Effector memory CD4-positive, alpha-beta T cell (primary cell): ENCODE measurements at regions not wholly inside any gene's neighbourhood (a gene's known extent, or its start where the extent isn't known, plus 50 kb on each side); places are given as distances from the start of the nearest gene placed in this dataset.

Experiments used
- DNase-seq, 3 donors: peaks; one replicate each; pipeline ENCODE4 v3.0.0-alpha.2; 2020
- H3K27ac ChIP-seq: 2 replicates; pipeline ENCODE4 v1.7.0; 2013; ENCODE audit warnings: mild to moderate bottlenecking, low read length, moderate library complexity; ENCODE audit not compliant: insufficient read depth, poor library complexity, severe bottlenecking
- H3K27me3 ChIP-seq: replicated peaks from 2 replicates; pipeline ENCODE4 v1.7.0; 2013; ENCODE audit warnings: mild to moderate bottlenecking, low read length; ENCODE audit not compliant: insufficient read depth, control insufficient read depth, poor library complexity, severe bottlenecking
- H3K36me3 ChIP-seq: 2 replicates; pipeline ENCODE4 v1.7.0; 2013; ENCODE audit warnings: mild to moderate bottlenecking, low read length, moderate library complexity; ENCODE audit not compliant: control insufficient read depth, insufficient read depth
- H3K4me1 ChIP-seq: 2 replicates; pipeline ENCODE4 v1.7.0; 2013; ENCODE audit warnings: low read length, mild to moderate bottlenecking; ENCODE audit not compliant: control insufficient read depth, insufficient read depth, poor library complexity, severe bottlenecking
- H3K4me3 ChIP-seq: 2 replicates; pipeline ENCODE4 v1.7.0; 2013; ENCODE audit warnings: low read length, low read depth, mild to moderate bottlenecking; ENCODE audit not compliant: insufficient read depth, poor library complexity, severe bottlenecking
- H3K9me3 ChIP-seq: 2 replicates; pipeline ENCODE4 v1.7.0; 2013; ENCODE audit warnings: mild to moderate bottlenecking, low read length, moderate library complexity; ENCODE audit not compliant: control insufficient read depth

GRCh38 chr13:40434516-40435397, 231.7 kb downstream of the FOXO1 start:
- no peak overlapping the region for H3K27ac ChIP-seq
- no peaks in the 10 kb centered on the region for H3K36me3 ChIP-seq
- H3K4me1 ChIP-seq, result peaks cover 16% of the 10 kb centered on the region
- H3K27me3 ChIP-seq, result no peaks in the 10 kb centered on the region
- no peaks in the 10 kb centered on the region for H3K9me3 ChIP-seq
- no peak overlapping the region for H3K4me3 ChIP-seq
- no peak for DNase-seq

GRCh38 chr13:40438022-40438680, 228.3 kb downstream of the FOXO1 start:
- H3K27ac ChIP-seq, result no peak overlapping the region
- H3K4me3 ChIP-seq, result no peak overlapping the region
- no peaks in the 10 kb centered on the region for H3K27me3 ChIP-seq
- H3K36me3 ChIP-seq, result no peaks in the 10 kb centered on the region
- no peak for DNase-seq
- H3K4me1 ChIP-seq, result peaks cover 16% of the 10 kb centered on the region
- no peaks in the 10 kb centered on the region for H3K9me3 ChIP-seq

DNA sequence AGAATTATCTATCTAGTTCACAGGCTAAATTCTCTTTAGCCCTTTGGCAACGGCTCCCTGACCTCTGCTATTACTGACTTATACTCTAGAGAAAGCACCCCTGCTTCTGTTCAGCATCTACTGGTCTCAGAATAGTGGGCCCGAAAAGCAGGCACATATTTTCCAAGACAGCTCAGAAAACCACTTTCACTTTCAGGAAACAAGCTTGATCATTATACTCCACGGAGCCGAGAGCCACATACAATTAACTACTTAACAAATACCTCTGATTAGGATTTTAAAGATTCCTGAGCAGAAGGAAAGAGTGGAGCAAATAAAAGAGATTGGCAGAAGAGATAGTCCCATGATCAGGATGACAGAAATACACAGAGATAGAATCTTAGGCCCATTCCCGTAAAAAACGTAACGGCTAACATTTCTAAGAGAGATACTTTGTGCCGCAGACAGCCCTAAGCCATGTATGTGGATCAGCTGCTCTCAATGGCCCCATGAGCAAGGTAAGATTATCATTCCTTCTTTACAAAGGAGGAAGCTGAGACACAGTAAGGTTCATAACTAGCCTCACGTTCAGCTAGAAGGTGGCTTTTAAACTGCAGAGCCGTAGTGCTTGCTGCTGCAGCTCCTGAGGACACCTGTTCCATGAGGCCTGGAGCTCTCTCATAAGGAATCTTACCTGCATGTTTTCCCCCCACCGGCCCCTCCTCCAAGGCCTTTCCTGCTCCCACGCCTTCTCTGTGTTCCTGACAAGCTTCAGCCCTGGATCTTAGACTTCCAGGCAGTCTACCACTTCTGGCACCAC, 227.2 kb downstream of the FOXO1 start:
- no peak for DNase-seq
- Histone ChIP-seq H3K36me3 (no peaks in the 10 kb centered on the region), H3K4me3 (no peak overlapping the region), H3K4me1 (peaks cover 11% of the 10 kb centered on the region), H3K27me3 (no peaks in the 10 kb centered on the region), H3K9me3 (no peaks in the 10 kb centered on the region), H3K27ac (no peak overlapping the region)

DNA sequence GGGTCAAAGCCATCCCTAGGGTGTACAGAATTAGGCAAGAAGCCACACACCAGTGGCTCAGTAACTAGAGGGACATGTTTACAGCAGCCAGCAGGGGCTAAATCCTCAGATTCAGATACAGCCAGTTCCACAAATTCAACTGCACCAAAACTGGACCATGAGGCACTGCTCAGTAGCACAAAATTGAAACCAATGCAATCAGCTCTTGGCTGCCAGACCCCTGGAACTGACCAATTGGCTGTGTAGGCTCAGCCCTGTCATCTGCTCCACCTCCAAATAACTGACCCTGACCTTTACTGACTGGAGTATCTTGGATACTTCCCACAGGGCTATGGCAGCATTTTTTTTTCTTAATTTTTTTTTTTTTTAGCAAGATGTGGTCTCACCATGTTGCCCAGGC, 226.5 kb downstream of the FOXO1 start:
- Histone ChIP-seq H3K4me3 (no peak overlapping the region), H3K27ac (no peak overlapping the region), H3K4me1 (peaks cover 11% of the 10 kb centered on the region), H3K36me3 (no peaks in the 10 kb centered on the region), H3K9me3 (no peaks in the 10 kb centered on the region), H3K27me3 (no peaks in the 10 kb centered on the region)
- no peak for DNase-seq

- Histone ChIP-seq H3K27me3 (no peaks in the 10 kb centered on the region), H3K4me3 (no peak overlapping the region), H3K27ac (no peak overlapping the region), H3K9me3 (no peaks in the 10 kb centered on the region), H3K4me1 (peaks cover 11% of the 10 kb centered on the region), H3K36me3 (no peaks in the 10 kb centered on the region)
- DNase-seq, result no peak
Measured at GRCh38 chr13:40440990-40441820, 225.2 kb downstream of the FOXO1 start.

- Histone ChIP-seq H3K9me3 (no peaks in the 10 kb centered on the region), H3K4me3 (no peak overlapping the region), H3K4me1 (peaks cover 11% of the 10 kb centered on the region), H3K27me3 (no peaks in the 10 kb centered on the region), H3K27ac (no peak overlapping the region), H3K36me3 (no peaks in the 10 kb centered on the region)
- DNase-seq, result no peak
Measured at GRCh38 chr13:40442231-40442630, 224.2 kb downstream of the FOXO1 start.

- Histone ChIP-seq H3K4me1 (peaks cover 7% of the 10 kb centered on the region), H3K9me3 (no peaks in the 10 kb centered on the region), H3K4me3 (no peak overlapping the region), H3K27ac (no peak overlapping the region), H3K27me3 (no peaks in the 10 kb centered on the region), H3K36me3 (no peaks in the 10 kb centered on the region)
- DNase-seq, result no peak
Measured at GRCh38 chr13:40442826-40443225, 223.6 kb downstream of the FOXO1 start.

DNA sequence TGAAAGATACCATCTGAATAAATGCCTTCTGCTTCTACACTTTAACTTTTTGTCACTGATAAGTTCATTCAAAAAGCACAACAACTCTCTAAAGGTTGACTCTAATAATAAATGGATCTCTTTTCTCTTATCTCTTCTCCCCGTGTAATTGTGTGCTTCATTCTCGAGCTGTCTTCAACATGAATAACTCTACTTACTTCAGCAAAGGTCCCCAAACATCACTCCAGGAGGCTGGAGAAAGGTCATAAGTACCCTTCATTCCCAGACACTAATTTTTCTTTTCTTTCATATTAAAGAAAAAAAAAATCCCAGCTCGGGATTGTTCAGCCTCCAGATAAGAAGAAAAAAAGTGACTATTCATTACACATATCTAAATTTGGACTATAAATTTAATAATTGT, 222.2 kb downstream of the FOXO1 start:
- H3K27ac ChIP-seq, result no peak overlapping the region
- H3K4me3 ChIP-seq, result no peak overlapping the region
- no peaks in the 10 kb centered on the region for H3K27me3 ChIP-seq
- H3K4me1 ChIP-seq, result no peaks in the 10 kb centered on the region
- DNase-seq, result no peak
- no peaks in the 10 kb centered on the region for H3K9me3 ChIP-seq
- H3K36me3 ChIP-seq, result no peaks in the 10 kb centered on the region

DNA sequence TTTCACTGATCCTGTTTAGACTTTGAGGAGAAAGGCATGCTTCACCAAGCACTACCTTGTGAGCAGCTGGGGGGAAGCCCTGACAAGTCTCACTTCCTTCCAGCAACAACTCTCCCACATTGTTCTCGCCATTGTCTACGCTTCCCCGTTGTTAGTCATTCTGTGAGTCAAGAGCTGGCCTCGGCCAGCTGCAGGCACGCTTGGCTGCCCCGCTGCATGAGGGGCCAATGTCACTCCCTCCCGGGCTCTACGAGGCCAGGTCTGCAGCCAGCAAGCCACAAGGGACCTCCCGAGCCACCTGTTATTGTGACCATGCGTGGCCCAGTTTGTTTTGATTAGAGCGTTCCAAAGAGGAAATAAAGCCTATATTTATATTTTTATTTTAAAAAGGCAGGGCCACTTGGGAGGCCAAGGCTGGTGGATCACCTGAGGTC, 220.9 kb downstream of the FOXO1 start:
- H3K4me1 ChIP-seq, result no peaks in the 10 kb centered on the region
- no peaks in the 10 kb centered on the region for H3K27me3 ChIP-seq
- H3K27ac ChIP-seq, result no peak overlapping the region
- no peak for DNase-seq
- no peaks in the 10 kb centered on the region for H3K36me3 ChIP-seq
- no peak overlapping the region for H3K4me3 ChIP-seq
- no peaks in the 10 kb centered on the region for H3K9me3 ChIP-seq
